ENCODE measurements at regions not wholly inside any gene's neighbourhood (a gene's known extent, or its start where the extent isn't known, plus 50 kb on each side); places are given as distances from the start of the nearest gene placed in this dataset.

DNA sequence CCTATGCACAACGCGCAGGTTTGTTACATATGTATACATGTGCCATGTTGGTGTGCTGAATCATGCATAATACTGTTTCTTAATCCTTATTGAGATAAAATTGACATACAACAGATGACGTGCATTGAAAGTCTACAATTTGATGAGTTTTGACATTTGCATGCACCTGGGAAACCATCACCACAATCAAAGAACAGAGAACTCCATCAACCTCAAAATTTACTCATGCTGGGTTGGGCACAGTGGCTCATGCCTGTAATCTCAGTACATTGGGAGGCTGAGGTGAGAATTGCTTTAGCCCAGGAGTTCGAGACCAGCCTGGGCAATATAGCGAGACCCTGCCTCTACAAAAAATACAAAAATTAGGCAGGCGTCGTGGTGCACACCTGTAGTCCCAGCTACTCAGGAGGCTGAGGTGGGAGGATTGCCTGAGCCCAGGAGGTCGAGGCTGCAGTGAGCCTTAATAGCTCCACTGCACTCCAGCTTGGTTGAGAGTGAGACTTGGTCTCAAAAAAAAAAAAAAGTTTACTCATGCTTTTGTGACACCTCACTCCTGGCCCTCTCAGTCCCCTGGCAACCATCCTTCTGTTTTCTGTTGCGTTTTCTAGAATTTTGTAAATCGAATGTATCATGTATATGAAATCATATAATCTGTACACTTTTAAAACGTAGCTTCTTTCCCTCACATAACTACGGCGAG, 56.6 kb downstream of the BHLHE40 start:
- TF ChIP-seq, protein P1, sequence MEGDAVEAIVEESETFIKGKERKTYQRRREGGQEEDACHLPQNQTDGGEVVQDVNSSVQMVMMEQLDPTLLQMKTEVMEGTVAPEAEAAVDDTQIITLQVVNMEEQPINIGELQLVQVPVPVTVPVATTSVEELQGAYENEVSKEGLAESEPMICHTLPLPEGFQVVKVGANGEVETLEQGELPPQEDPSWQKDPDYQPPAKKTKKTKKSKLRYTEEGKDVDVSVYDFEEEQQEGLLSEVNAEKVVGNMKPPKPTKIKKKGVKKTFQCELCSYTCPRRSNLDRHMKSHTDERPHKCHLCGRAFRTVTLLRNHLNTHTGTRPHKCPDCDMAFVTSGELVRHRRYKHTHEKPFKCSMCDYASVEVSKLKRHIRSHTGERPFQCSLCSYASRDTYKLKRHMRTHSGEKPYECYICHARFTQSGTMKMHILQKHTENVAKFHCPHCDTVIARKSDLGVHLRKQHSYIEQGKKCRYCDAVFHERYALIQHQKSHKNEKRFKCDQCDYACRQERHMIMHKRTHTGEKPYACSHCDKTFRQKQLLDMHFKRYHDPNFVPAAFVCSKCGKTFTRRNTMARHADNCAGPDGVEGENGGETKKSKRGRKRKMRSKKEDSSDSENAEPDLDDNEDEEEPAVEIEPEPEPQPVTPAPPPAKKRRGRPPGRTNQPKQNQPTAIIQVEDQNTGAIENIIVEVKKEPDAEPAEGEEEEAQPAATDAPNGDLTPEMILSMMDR (IDR thresholded peaks at IDR 0.05), result no peak
- no peak for TF ChIP-seq POLR2A (IDR thresholded peaks at IDR 0.05)

All from right lobe of liver (tissue), 4 donors.